ENCODE measurements at regions not wholly inside any gene's neighbourhood (a gene's known extent, or its start where the extent isn't known, plus 50 kb on each side); places are given as distances from the start of the nearest gene placed in this dataset.

DNA sequence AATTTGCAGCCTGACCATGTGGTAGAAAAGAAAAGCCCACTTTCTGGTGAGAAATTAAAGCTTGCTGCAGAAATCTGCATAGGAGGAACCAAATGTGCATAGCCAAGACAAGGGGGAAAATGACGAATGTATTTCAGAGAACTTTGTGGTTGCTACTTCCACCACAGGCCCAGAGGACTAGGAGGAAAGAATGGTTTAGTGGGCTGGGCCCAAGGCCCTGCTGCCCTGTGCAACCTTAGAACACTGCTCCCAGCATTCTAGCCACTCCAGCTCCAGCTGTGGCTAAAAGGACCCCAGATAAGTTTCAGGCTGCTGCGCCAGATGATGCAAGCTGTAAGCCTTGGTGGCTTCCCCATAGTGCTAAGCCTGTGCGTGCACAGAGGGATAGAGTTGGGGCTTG lies 764.3 kb downstream of the SLC6A15 start:
- TF ChIP-seq EP300 (IDR thresholded peaks at IDR 0.05) (no peak), POLR2A (IDR thresholded peaks at IDR 0.05) (no peak)
- TF ChIP-seq, protein P1, sequence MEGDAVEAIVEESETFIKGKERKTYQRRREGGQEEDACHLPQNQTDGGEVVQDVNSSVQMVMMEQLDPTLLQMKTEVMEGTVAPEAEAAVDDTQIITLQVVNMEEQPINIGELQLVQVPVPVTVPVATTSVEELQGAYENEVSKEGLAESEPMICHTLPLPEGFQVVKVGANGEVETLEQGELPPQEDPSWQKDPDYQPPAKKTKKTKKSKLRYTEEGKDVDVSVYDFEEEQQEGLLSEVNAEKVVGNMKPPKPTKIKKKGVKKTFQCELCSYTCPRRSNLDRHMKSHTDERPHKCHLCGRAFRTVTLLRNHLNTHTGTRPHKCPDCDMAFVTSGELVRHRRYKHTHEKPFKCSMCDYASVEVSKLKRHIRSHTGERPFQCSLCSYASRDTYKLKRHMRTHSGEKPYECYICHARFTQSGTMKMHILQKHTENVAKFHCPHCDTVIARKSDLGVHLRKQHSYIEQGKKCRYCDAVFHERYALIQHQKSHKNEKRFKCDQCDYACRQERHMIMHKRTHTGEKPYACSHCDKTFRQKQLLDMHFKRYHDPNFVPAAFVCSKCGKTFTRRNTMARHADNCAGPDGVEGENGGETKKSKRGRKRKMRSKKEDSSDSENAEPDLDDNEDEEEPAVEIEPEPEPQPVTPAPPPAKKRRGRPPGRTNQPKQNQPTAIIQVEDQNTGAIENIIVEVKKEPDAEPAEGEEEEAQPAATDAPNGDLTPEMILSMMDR (IDR thresholded peaks at IDR 0.05) = no peak
